ENCODE measurements at regions not wholly inside any gene's neighbourhood (a gene's known extent, or its start where the extent isn't known, plus 50 kb on each side); places are given as distances from the start of the nearest gene placed in this dataset.

GRCh38 chr9:18366184-18366583, 107.8 kb upstream of the ADAMTSL1 start:
- TF ChIP-seq, protein P1, sequence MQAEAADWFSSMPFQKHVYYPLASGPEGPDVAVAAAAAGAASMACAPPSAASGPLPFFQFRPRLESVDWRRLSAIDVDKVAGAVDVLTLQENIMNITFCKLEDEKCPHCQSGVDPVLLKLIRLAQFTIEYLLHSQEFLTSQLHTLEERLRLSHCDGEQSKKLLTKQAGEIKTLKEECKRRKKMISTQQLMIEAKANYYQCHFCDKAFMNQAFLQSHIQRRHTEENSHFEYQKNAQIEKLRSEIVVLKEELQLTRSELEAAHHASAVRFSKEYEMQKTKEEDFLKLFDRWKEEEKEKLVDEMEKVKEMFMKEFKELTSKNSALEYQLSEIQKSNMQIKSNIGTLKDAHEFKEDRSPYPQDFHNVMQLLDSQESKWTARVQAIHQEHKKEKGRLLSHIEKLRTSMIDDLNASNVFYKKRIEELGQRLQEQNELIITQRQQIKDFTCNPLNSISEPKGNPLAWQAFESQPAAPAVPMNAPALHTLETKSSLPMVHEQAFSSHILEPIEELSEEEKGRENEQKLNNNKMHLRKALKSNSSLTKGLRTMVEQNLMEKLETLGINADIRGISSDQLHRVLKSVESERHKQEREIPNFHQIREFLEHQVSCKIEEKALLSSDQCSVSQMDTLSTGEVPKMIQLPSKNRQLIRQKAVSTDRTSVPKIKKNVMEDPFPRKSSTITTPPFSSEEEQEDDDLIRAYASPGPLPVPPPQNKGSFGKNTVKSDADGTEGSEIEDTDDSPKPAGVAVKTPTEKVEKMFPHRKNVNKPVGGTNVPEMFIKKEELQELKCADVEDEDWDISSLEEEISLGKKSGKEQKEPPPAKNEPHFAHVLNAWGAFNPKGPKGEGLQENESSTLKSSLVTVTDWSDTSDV (CRISPR knock-in tag; IDR thresholded peaks at IDR 0.05): no peak
- no peak for TF ChIP-seq HNRNPL (IDR thresholded peaks at IDR 0.05; ENCODE audit: low read depth, low read length)
- TF ChIP-seq, protein P2, sequence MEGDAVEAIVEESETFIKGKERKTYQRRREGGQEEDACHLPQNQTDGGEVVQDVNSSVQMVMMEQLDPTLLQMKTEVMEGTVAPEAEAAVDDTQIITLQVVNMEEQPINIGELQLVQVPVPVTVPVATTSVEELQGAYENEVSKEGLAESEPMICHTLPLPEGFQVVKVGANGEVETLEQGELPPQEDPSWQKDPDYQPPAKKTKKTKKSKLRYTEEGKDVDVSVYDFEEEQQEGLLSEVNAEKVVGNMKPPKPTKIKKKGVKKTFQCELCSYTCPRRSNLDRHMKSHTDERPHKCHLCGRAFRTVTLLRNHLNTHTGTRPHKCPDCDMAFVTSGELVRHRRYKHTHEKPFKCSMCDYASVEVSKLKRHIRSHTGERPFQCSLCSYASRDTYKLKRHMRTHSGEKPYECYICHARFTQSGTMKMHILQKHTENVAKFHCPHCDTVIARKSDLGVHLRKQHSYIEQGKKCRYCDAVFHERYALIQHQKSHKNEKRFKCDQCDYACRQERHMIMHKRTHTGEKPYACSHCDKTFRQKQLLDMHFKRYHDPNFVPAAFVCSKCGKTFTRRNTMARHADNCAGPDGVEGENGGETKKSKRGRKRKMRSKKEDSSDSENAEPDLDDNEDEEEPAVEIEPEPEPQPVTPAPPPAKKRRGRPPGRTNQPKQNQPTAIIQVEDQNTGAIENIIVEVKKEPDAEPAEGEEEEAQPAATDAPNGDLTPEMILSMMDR (CRISPR knock-in tag; IDR thresholded peaks at IDR 0.05): no peak

Data from HepG2 (cell line).